IMR-90 (cell line): ENCODE measurements at regions not wholly inside any gene's neighbourhood (a gene's known extent, or its start where the extent isn't known, plus 50 kb on each side); places are given as distances from the start of the nearest gene placed in this dataset.

Source experiments
- ATAC-seq: fragments of 200-7000 bp; cut with Tn5 transposase; 2 replicates; pipeline ENCODE4 v1.9.1; 2020; ENCODE audit warnings: low read depth, mild to moderate bottlenecking, moderate library complexity
- BruUV-seq: library from RNA; stranded (reverse); fragments of 400-500 nt; replicated peaks from 2 replicates; lab custom pipeline; 2021; lab: Mats Ljungman, UMichigan
- CTCF ChIA-PET: fragments of 300-600 bp; formaldehyde crosslinking; extraction: SDS; loops from one replicate; lab custom pipeline; 2021; ENCODE audit warnings: antibody characterized with exemption; lab: Yijun Ruan, JAX
- POLR2A ChIA-PET: fragments of 300-600 bp; sonication (Branson Sonifier 250); formaldehyde crosslinking; loops from one replicate; lab custom pipeline; 2022; ENCODE audit warnings: antibody characterized with exemption; ENCODE audit not compliant: unreplicated experiment; lab: Charles Lee
- DNase-seq: peaks from one replicate; pipeline ENCODE4 v3.0.0; 2013
- H2AFZ ChIP-seq: replicated peaks from 2 replicates; pipeline ENCODE3; 2013; ENCODE audit warnings: low read length, mild to moderate bottlenecking; ENCODE audit not compliant: poor library complexity
- H2AK5ac ChIP-seq: 2 replicates; pipeline ENCODE4 v1.6.1; 2013; ENCODE audit warnings: low read depth, low read length, inconsistent platforms
- H2AK9ac ChIP-seq: replicated peaks from 2 replicates; pipeline ENCODE3; 2013; ENCODE audit warnings: mild to moderate bottlenecking, low read depth, low read length, moderate library complexity; ENCODE audit not compliant: poor library complexity
- H2BK120ac ChIP-seq: 2 replicates; pipeline ENCODE4 v1.6.1; 2013; ENCODE audit warnings: low read depth, low read length, inconsistent platforms
- H2BK15ac ChIP-seq: 3 replicates; pipeline ENCODE4 v1.6.1; 2013; ENCODE audit warnings: low read depth, low read length, inconsistent platforms
- H2BK20ac ChIP-seq: 2 replicates; pipeline ENCODE4 v1.6.1; 2013; ENCODE audit warnings: low read depth, mild to moderate bottlenecking, inconsistent platforms, low read length, moderate library complexity
- H2BK5ac ChIP-seq: 2 replicates; pipeline ENCODE4 v1.6.1; 2013; ENCODE audit warnings: mild to moderate bottlenecking, low read depth, low read length, inconsistent platforms; ENCODE audit not compliant: poor library complexity, severe bottlenecking
- H3K14ac ChIP-seq: replicated peaks from 2 replicates; pipeline ENCODE4 v1.6.1; 2013; ENCODE audit warnings: low read depth, low read length, inconsistent platforms
- H3K18ac ChIP-seq: 2 replicates; pipeline ENCODE4 v1.6.1; 2013; ENCODE audit warnings: low read depth, low read length, control low read depth
- H3K23ac ChIP-seq: 2 replicates; pipeline ENCODE4 v1.6.1; 2013; ENCODE audit warnings: low read depth, low read length, inconsistent platforms
- H3K27ac ChIP-seq: 2 replicates; pipeline ENCODE4 v1.5.1; 2013; ENCODE audit warnings: mild to moderate bottlenecking, control low read depth, low read length; ENCODE audit not compliant: insufficient read depth
- H3K27me3 ChIP-seq: 2 replicates; pipeline ENCODE4 v1.6.1; 2013; ENCODE audit warnings: low read length; ENCODE audit not compliant: control insufficient read depth, insufficient read depth
- H3K36me3 ChIP-seq: 2 replicates; pipeline ENCODE4 v1.6.1; 2013; ENCODE audit warnings: low read length, mixed read lengths; ENCODE audit not compliant: control insufficient read depth, insufficient read depth
- H3K4ac ChIP-seq: 2 replicates; pipeline ENCODE4 v1.6.1; 2013; ENCODE audit warnings: low read depth, low read length, inconsistent platforms
- H3K4me1 ChIP-seq: 2 replicates; pipeline ENCODE4 v1.6.1; 2013; ENCODE audit warnings: low read length, mixed read lengths; ENCODE audit not compliant: control insufficient read depth, insufficient read depth
- H3K4me2 ChIP-seq: 2 replicates; pipeline ENCODE4 v1.6.1; 2013; ENCODE audit warnings: low read depth, mild to moderate bottlenecking, control low read depth, low read length, moderate library complexity
- H3K4me3 ChIP-seq: 2 replicates; pipeline ENCODE4 v1.5.1; 2013; ENCODE audit warnings: low read depth, mild to moderate bottlenecking, control low read depth, low read length, moderate library complexity; ENCODE audit not compliant: insufficient read depth
- H3K56ac ChIP-seq: 2 replicates; pipeline ENCODE4 v1.6.1; 2013; ENCODE audit warnings: low read length, inconsistent platforms; ENCODE audit not compliant: insufficient read depth; ENCODE audit errors: extremely low read depth
- H3K79me1 ChIP-seq, 2 experiments: 2 replicates each; pipeline ENCODE4 v1.6.1; 2013; ENCODE audit warnings: low read length in 2 of 2, inconsistent platforms in 1 of 2, low read depth in 1 of 2
- H3K9ac ChIP-seq: 2 replicates; pipeline ENCODE4 v1.6.1; 2013; ENCODE audit warnings: low read depth, low read length, control low read depth
- H3K9me1 ChIP-seq: 2 replicates; pipeline ENCODE4 v1.6.1; 2013; ENCODE audit warnings: low read length, inconsistent platforms; ENCODE audit not compliant: insufficient read depth
- H3K9me3 ChIP-seq: 2 replicates; pipeline ENCODE4 v1.6.1; 2013; ENCODE audit warnings: low read length; ENCODE audit not compliant: control insufficient read depth, insufficient read depth
- H4K20me1 ChIP-seq: 2 replicates; pipeline ENCODE4 v1.6.1; 2013; ENCODE audit warnings: low read length, inconsistent platforms; ENCODE audit not compliant: insufficient read depth
- H4K5ac ChIP-seq: 2 replicates; pipeline ENCODE4 v1.6.1; 2013; ENCODE audit warnings: mild to moderate bottlenecking, low read depth, low read length, control low read depth
- H4K8ac ChIP-seq, 2 experiments: 2 replicates each; pipeline ENCODE4 v1.6.1; 2013; ENCODE audit warnings: low read depth in 2 of 2, low read length in 2 of 2, control low read depth in 1 of 2, inconsistent platforms in 1 of 2
- H4K91ac ChIP-seq: 2 replicates; pipeline ENCODE4 v1.6.1; 2013; ENCODE audit warnings: low read depth, low read length, inconsistent platforms; ENCODE audit not compliant: insufficient read depth
- CEBPB ChIP-seq: IDR thresholded peaks from 2 replicates; pipeline ENCODE4 v1.6.1; 2012; ENCODE audit warnings: low read depth, low read length, improper control_type of control experiment
- CHD1 ChIP-seq: IDR thresholded peaks from 2 replicates; pipeline ENCODE4 v1.6.1; 2012; ENCODE audit warnings: low read depth, low read length, improper control_type of control experiment
- CTCF ChIP-seq: conservative IDR thresholded peaks from 2 replicates; pipeline ENCODE4 v1.5.1; 2012; ENCODE audit warnings: mild to moderate bottlenecking, low read depth, low read length, improper control_type of control experiment
- ELK1 ChIP-seq: fragments of 150-350 bp; IDR thresholded peaks from 2 replicates; pipeline ENCODE4 v1.6.1; 2016; ENCODE audit warnings: low read depth, mild to moderate bottlenecking, low read length, moderate library complexity, borderline replicate concordance
- whole genome bisulfite sequencing, 2 experiments: methylation state at CpG; one replicate each; pipeline versions ENCODE4 v1.1.5 to v1.1.7; 2013; ENCODE audit warnings: missing lambda C conversion rate in 2 of 2; ENCODE audit not compliant: insufficient read length in 1 of 2; ENCODE audit errors: extremely low coverage in 2 of 2; 5-methylcytosine and 5-hydroxymethylcytosine counted together
- dilution Hi-C: fragments of 300-500 bp; cut with HindIII; formaldehyde crosslinking; loops from one replicate; pipeline ENCODE4 v1.14.3; 2018; ENCODE audit warnings: low sequenced_read_pairs; ENCODE audit not compliant: unreplicated experiment
- in situ Hi-C: fragments of 300-500 bp; cut with MboI; formaldehyde crosslinking; loops from 3 replicates; pipeline ENCODE4 v1.14.3; 2019; ENCODE audit warnings: low sequenced_read_pairs, inconsistent platforms, mixed read lengths
- intact Hi-C: fragments of 100-400 bp; cut with micrococcal nuclease; formaldehyde crosslinking; loops from 2 replicates; pipeline ENCODE4 v1.10.0; 2022

GRCh38 chr6:1240766-1241318 lies 71.1 kb upstream of the FOXQ1 start:
- no peak overlapping the region for H3K18ac ChIP-seq
- H3K36me3 ChIP-seq = no peaks in the 10 kb centered on the region
- ATAC-seq (no peak; the same call in 1 of the 2 replicates), DNase-seq (peak; percentile 16)
- no CpG with 5 or more reads among the region's 2 CpGs for WGBS, 2 experiments
- no peaks in the 10 kb centered on the region for H3K9me3 ChIP-seq
- no peak overlapping the region for H2AK5ac ChIP-seq
- peaks cover 7% of the 10 kb centered on the region; the same call in 1 of the 2 replicates for H3K4me1 ChIP-seq
- no peak overlapping the region for H3K23ac ChIP-seq
- H4K8ac ChIP-seq = no peak overlapping the region
- no peak overlapping the region for H4K5ac ChIP-seq
- H2BK15ac ChIP-seq = no peak overlapping the region
- peaks cover 12% of the 10 kb centered on the region for H3K9me1 ChIP-seq
- no peak overlapping the region for H3K27ac ChIP-seq
- ChIA-PET POLR2A (no interaction called here), CTCF (interaction anchor here (0.9 to 1.2 kb wide), 3 partner anchors 12 to 15 kb away, joined by 3 read pairs; no protein-coding TSS in a partner anchor)
- H3K56ac ChIP-seq = no peak overlapping the region
- H2AFZ ChIP-seq = no peak overlapping the region
- no peak overlapping the region for H2BK20ac ChIP-seq
- intact Hi-C loops = no loop called here
- no peak overlapping the region for H2AK9ac ChIP-seq
- H3K9ac ChIP-seq = no peak overlapping the region
- no TSS peak for BruUV-seq
- TF ChIP-seq ELK1 (no peak), CEBPB (peak; percentile 51; the same call in 1 of the 2 replicates), CHD1 (no peak), CTCF (no peak)
- H3K4me3 ChIP-seq = no peak overlapping the region
- no peaks in the 10 kb centered on the region; the same call in 1 of the 2 replicates for H3K27me3 ChIP-seq
- no peak overlapping the region for H3K4me2 ChIP-seq
- no peaks in the 10 kb centered on the region for H3K79me1 ChIP-seq
- H3K14ac ChIP-seq = no peak overlapping the region
- H2BK5ac ChIP-seq = no peak overlapping the region
- dilution Hi-C loops = no loop called here
- in situ Hi-C loops = no loop called here
- H4K91ac ChIP-seq = no peak overlapping the region
- H3K4ac ChIP-seq = no peak overlapping the region
- H2BK120ac ChIP-seq = no peak overlapping the region
- no peaks in the 10 kb centered on the region for H4K20me1 ChIP-seq
